ENCODE measurements at regions not wholly inside any gene's neighbourhood (a gene's known extent, or its start where the extent isn't known, plus 50 kb on each side); places are given as distances from the start of the nearest gene placed in this dataset.

GRCh38 chr1:73953586-73953985 lies 244.4 kb downstream of the LRRIQ3 start:
- DNase-seq = no peak
- Histone ChIP-seq H3K27ac (no peak overlapping the region), H3K27me3 (no peaks in the 10 kb centered on the region), H3K9me3 (no peaks in the 10 kb centered on the region), H3K36me3 (no peaks in the 10 kb centered on the region), H3K4me1 (ENCODE audit: insufficient read depth) (no peaks in the 10 kb centered on the region), H3K4me3 (no peak overlapping the region)
- WGBS, 3 donors = 84 to 92% (median 86%) methylated on average over 4 of the region's 4 CpGs
- TF ChIP-seq EP300 (IDR thresholded peaks at IDR 0.05) (no peak), POLR2A (IDR thresholded peaks at IDR 0.05) (no peak)
- TF ChIP-seq, protein P1, sequence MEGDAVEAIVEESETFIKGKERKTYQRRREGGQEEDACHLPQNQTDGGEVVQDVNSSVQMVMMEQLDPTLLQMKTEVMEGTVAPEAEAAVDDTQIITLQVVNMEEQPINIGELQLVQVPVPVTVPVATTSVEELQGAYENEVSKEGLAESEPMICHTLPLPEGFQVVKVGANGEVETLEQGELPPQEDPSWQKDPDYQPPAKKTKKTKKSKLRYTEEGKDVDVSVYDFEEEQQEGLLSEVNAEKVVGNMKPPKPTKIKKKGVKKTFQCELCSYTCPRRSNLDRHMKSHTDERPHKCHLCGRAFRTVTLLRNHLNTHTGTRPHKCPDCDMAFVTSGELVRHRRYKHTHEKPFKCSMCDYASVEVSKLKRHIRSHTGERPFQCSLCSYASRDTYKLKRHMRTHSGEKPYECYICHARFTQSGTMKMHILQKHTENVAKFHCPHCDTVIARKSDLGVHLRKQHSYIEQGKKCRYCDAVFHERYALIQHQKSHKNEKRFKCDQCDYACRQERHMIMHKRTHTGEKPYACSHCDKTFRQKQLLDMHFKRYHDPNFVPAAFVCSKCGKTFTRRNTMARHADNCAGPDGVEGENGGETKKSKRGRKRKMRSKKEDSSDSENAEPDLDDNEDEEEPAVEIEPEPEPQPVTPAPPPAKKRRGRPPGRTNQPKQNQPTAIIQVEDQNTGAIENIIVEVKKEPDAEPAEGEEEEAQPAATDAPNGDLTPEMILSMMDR (IDR thresholded peaks at IDR 0.05) = no peak
- intact Hi-C loops (cut with DNase I) = no loop called here

- no peak for DNase-seq
- TF ChIP-seq, protein P1 (IDR thresholded peaks at IDR 0.05) = no peak
- no peak for TF ChIP-seq POLR2A (IDR thresholded peaks at IDR 0.05)
- no peak for TF ChIP-seq EP300 (IDR thresholded peaks at IDR 0.05)
- Histone ChIP-seq H3K27me3 (no peaks in the 10 kb centered on the region), H3K36me3 (no peaks in the 10 kb centered on the region), H3K4me3 (no peak overlapping the region), H3K9me3 (no peaks in the 10 kb centered on the region), H3K27ac (no peak overlapping the region), H3K4me1 (ENCODE audit: insufficient read depth) (no peaks in the 10 kb centered on the region)
- intact Hi-C loops (cut with DNase I) = no loop called here
- 90 to 95% (median 94%) methylated on average over 5 of the region's 5 CpGs for WGBS, 3 donors
These were observed 244.8 kb downstream of the LRRIQ3 start for GRCh38 chr1:73953186-73953585.

- H3K4me3 ChIP-seq = no peak overlapping the region
- no peak for DNase-seq
- no peaks in the 10 kb centered on the region for H3K36me3 ChIP-seq
- no peaks in the 10 kb centered on the region for H3K27me3 ChIP-seq
- no peak for TF ChIP-seq EP300 (IDR thresholded peaks at IDR 0.05)
- TF ChIP-seq, protein P1 (IDR thresholded peaks at IDR 0.05) = no peak
- no peak for TF ChIP-seq POLR2A (IDR thresholded peaks at IDR 0.05)
- H3K9me3 ChIP-seq = no peaks in the 10 kb centered on the region
- intact Hi-C loops (cut with DNase I) = no loop called here
- H3K27ac ChIP-seq = no peak overlapping the region
- H3K4me1 ChIP-seq (ENCODE audit: insufficient read depth) = no peaks in the 10 kb centered on the region
These were observed 249.9 kb downstream of the LRRIQ3 start for GRCh38 chr1:73948055-73948454.

- no peak overlapping the region for H3K4me3 ChIP-seq
- 79 to 87% (median 83%) methylated on average over 3 of the region's 3 CpGs for WGBS, 3 donors
- TF ChIP-seq, protein P1 (IDR thresholded peaks at IDR 0.05) = no peak
- TF ChIP-seq POLR2A (IDR thresholded peaks at IDR 0.05) (no peak), EP300 (IDR thresholded peaks at IDR 0.05) (no peak)
- no peaks in the 10 kb centered on the region for H3K9me3 ChIP-seq
- no peaks in the 10 kb centered on the region for H3K27me3 ChIP-seq
- H3K36me3 ChIP-seq = no peaks in the 10 kb centered on the region
- DNase-seq = no peak
- intact Hi-C loops (cut with DNase I) = no loop called here
- no peaks in the 10 kb centered on the region for H3K4me1 ChIP-seq (ENCODE audit: insufficient read depth)
- no peak overlapping the region for H3K27ac ChIP-seq
These were observed 251.0 kb downstream of the LRRIQ3 start for GRCh38 chr1:73947009-73947408.

DNA sequence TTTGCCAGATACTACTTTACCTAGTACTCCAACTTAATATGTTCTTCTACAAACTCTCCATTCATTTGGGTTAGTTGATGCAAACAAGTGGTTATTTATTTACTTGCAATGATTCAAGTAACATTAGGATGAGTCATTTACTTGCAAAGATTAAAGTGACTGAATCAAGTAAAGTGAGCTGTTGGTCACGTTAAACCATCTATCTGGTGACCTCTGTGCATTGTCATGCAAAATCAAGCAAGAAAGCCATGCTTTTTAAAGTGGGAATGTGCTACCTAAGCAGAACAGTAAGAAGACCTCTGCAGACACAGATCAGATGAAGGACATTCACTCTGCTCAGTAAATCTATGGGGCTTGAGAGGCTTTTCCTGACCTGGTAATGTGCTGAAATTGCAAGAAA lies 254.7 kb downstream of the LRRIQ3 start:
- no peak for TF ChIP-seq POLR2A (IDR thresholded peaks at IDR 0.05)
- TF ChIP-seq, protein P1 (IDR thresholded peaks at IDR 0.05) = no peak
- TF ChIP-seq EP300 (IDR thresholded peaks at IDR 0.05) = no peak
- Histone ChIP-seq H3K27ac (no peak overlapping the region), H3K9me3 (no peaks in the 10 kb centered on the region), H3K36me3 (no peaks in the 10 kb centered on the region), H3K4me1 (ENCODE audit: insufficient read depth) (no peaks in the 10 kb centered on the region), H3K4me3 (no peak overlapping the region), H3K27me3 (no peaks in the 10 kb centered on the region)
- intact Hi-C loops (cut with DNase I) = no loop called here
- DNase-seq = no peak
- 12 to 23% (median 21%) methylated on average over 1 of the region's 1 CpG for WGBS, 3 donors

Data from ovary (tissue), 7 donors.